ENCODE measurements at regions not wholly inside any gene's neighbourhood (a gene's known extent, or its start where the extent isn't known, plus 50 kb on each side); places are given as distances from the start of the nearest gene placed in this dataset.

- H3K36me3 ChIP-seq = no peaks in the 10 kb centered on the region
- H3K9me3 ChIP-seq = no peaks in the 10 kb centered on the region
- no peak overlapping the region for H3K4me3 ChIP-seq
- no peak overlapping the region for H3K27ac ChIP-seq (replicated peaks in 1 of 4)
- H3K27me3 ChIP-seq = no peaks in the 10 kb centered on the region
- 47% methylated on average over 2 of the region's 2 CpGs for WGBS
- no peak for DNase-seq (ENCODE audit: extremely low spot score)
- H3K4me1 ChIP-seq = no peaks in the 10 kb centered on the region
- intact Hi-C loops (cut with DNase I) = no loop called here
- TF ChIP-seq POLR2AphosphoS5 (IDR thresholded peaks at IDR 0.05) (no peak), CTCF (IDR thresholded peaks at IDR 0.05) (peak in 2 of 3 experiments; percentile 12 to 22)
Observed at GRCh38 chr3:6791161-6791560, 69.8 kb upstream of the GRM7 start.

GRCh38 chr3:6799264-6799915, 61.5 kb upstream of the GRM7 start:
- no peak overlapping the region for H3K27ac ChIP-seq (replicated peaks in 1 of 4)
- DNase-seq (ENCODE audit: extremely low spot score) = no peak
- intact Hi-C loops (cut with DNase I) = no loop called here
- H3K4me3 ChIP-seq = no peak overlapping the region
- TF ChIP-seq POLR2A (IDR thresholded peaks at IDR 0.05; ENCODE audit: low read depth) (no peak), EP300 (IDR thresholded peaks at IDR 0.05) (no peak), CTCF (IDR thresholded peaks at IDR 0.05) (peak; percentile 22 to 67 (median 48)), POLR2AphosphoS5 (IDR thresholded peaks at IDR 0.05) (no peak)
- H3K27me3 ChIP-seq = no peaks in the 10 kb centered on the region
- H3K36me3 ChIP-seq = no peaks in the 10 kb centered on the region
- H3K4me1 ChIP-seq = no peaks in the 10 kb centered on the region
- 84% methylated on average over 6 of the region's 6 CpGs for WGBS
- no peaks in the 10 kb centered on the region for H3K9me3 ChIP-seq

- H3K27ac ChIP-seq (replicated peaks in 1 of 4) = no peak overlapping the region
- no peaks in the 10 kb centered on the region for H3K36me3 ChIP-seq
- DNase-seq (ENCODE audit: extremely low spot score) = no peak
- no peaks in the 10 kb centered on the region for H3K27me3 ChIP-seq
- no peaks in the 10 kb centered on the region for H3K4me1 ChIP-seq
- WGBS = 84% methylated on average over 3 of the region's 3 CpGs
- no peak overlapping the region for H3K4me3 ChIP-seq
- TF ChIP-seq CTCF (IDR thresholded peaks at IDR 0.05) = no peak
- H3K9me3 ChIP-seq = no peaks in the 10 kb centered on the region
- intact Hi-C loops (cut with DNase I) = no loop called here
Observed at GRCh38 chr3:6803619-6804018, 57.3 kb upstream of the GRM7 start.

- TF ChIP-seq POLR2AphosphoS5 (IDR thresholded peaks at IDR 0.05) (no peak), POLR2A (IDR thresholded peaks at IDR 0.05; ENCODE audit: low read depth) (no peak), CTCF (IDR thresholded peaks at IDR 0.05) (no peak), EP300 (IDR thresholded peaks at IDR 0.05) (no peak)
- WGBS = 79% methylated on average over 2 of the region's 2 CpGs
- no peak overlapping the region for H3K4me3 ChIP-seq
- H3K9me3 ChIP-seq = no peaks in the 10 kb centered on the region
- H3K36me3 ChIP-seq = no peaks in the 10 kb centered on the region
- intact Hi-C loops (cut with DNase I) = no loop called here
- no peaks in the 10 kb centered on the region for H3K4me1 ChIP-seq
- no peak overlapping the region for H3K27ac ChIP-seq (replicated peaks in 1 of 4)
- no peaks in the 10 kb centered on the region for H3K27me3 ChIP-seq
- DNase-seq (ENCODE audit: extremely low spot score) = no peak
Observed at GRCh38 chr3:6805236-6805635, 55.7 kb upstream of the GRM7 start.

GRCh38 chr3:6806991-6807390, 53.9 kb upstream of the GRM7 start:
- Histone ChIP-seq H3K27ac (replicated peaks in 1 of 4) (no peak overlapping the region), H3K27me3 (no peaks in the 10 kb centered on the region), H3K36me3 (no peaks in the 10 kb centered on the region), H3K4me1 (no peaks in the 10 kb centered on the region), H3K9me3 (no peaks in the 10 kb centered on the region), H3K4me3 (no peak overlapping the region)
- WGBS = 59% methylated on average over 3 of the region's 3 CpGs
- no peak for TF ChIP-seq CTCF (IDR thresholded peaks at IDR 0.05)
- no peak for TF ChIP-seq POLR2AphosphoS5 (IDR thresholded peaks at IDR 0.05)
- no peak for TF ChIP-seq POLR2A (IDR thresholded peaks at IDR 0.05; ENCODE audit: low read depth)
- no peak for TF ChIP-seq EP300 (IDR thresholded peaks at IDR 0.05)
- intact Hi-C loops (cut with DNase I) = no loop called here
- DNase-seq (ENCODE audit: extremely low spot score) = no peak
